ENCODE measurements at regions not wholly inside any gene's neighbourhood (a gene's known extent, or its start where the extent isn't known, plus 50 kb on each side); places are given as distances from the start of the nearest gene placed in this dataset.

GRCh38 chr5:12865529-12865928 lies 961.3 kb upstream of the CTNND2 start:
- TF ChIP-seq ZNF396 (CRISPR knock-in tag; IDR thresholded peaks at IDR 0.05; ENCODE audit: borderline replicate concordance) (no peak), E2F4 (CRISPR knock-in tag; IDR thresholded peaks at IDR 0.05; ENCODE audit: borderline replicate concordance, low read depth) (no peak), USF1 (CRISPR knock-in tag; IDR thresholded peaks at IDR 0.05) (no peak), CTCF (IDR thresholded peaks at IDR 0.05) (no peak)

Measured in WTC11 (cell line).